ENCODE measurements at regions not wholly inside any gene's neighbourhood (a gene's known extent, or its start where the extent isn't known, plus 50 kb on each side); places are given as distances from the start of the nearest gene placed in this dataset.

GRCh38 chr21:19145682-19146293 is 742.2 kb upstream of the TMPRSS15 start:
- TF ChIP-seq POLR2AphosphoS5 (IDR thresholded peaks at IDR 0.05; ENCODE audit: low read depth, low read length) (no peak), CTCF (IDR thresholded peaks at IDR 0.05) (no peak), REST (IDR thresholded peaks at IDR 0.05; ENCODE audit: insufficient read depth in 1 of 2, low read depth in 2 of 2, low read length in 1 of 2) (no peak), TCF7L2 (IDR thresholded peaks at IDR 0.05; ENCODE audit: low read depth, low read length) (no peak)
